ENCODE measurements at regions not wholly inside any gene's neighbourhood (a gene's known extent, or its start where the extent isn't known, plus 50 kb on each side); places are given as distances from the start of the nearest gene placed in this dataset.
"Not testable (repeated sequence)": the region's sequence is repeated elsewhere in the genome, so short reads cannot be mapped to it uniquely, and the experiment has no call there.

DNA sequence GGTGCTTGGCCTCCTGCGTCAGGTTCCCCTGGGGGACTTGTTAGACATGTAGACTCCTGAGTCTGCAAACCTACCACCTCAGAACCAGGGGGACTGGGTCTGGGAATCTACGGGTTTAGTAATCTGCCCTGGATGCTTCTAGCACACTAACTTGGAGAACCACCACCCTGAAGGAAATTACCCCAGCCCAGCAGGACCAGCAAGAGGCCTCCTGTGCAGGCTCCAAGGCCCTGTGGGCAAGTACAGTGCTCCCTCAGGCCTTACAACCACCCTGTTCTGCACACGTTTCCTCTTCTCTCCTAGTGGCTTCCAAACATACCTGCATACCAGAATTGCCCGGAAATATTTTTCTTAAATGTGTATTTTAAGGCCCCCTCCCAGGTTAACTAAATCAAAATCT lies 423.0 kb downstream of the FUT8 start:
- no peak for DNase-seq

DNA sequence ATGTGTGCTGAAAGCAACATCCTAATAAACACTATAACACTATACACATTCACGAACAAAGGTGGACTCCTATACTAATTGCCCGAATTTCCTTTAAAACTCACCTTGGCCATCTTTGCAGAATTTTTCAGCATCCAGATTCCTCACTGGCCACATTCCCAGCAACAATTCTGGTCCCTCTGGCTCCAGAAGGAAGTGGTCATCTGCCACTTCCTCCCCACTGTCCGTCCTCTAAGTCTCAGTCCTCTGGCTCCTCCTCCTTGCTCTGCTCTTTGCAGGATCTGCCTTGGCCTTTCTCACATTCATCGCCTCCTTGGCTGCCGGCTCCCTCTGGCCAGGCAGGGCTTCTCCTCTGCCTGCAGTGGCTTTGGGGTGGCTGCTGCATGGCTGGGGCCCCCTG lies 426.0 kb downstream of the FUT8 start:
- DNase-seq, result no peak

DNA sequence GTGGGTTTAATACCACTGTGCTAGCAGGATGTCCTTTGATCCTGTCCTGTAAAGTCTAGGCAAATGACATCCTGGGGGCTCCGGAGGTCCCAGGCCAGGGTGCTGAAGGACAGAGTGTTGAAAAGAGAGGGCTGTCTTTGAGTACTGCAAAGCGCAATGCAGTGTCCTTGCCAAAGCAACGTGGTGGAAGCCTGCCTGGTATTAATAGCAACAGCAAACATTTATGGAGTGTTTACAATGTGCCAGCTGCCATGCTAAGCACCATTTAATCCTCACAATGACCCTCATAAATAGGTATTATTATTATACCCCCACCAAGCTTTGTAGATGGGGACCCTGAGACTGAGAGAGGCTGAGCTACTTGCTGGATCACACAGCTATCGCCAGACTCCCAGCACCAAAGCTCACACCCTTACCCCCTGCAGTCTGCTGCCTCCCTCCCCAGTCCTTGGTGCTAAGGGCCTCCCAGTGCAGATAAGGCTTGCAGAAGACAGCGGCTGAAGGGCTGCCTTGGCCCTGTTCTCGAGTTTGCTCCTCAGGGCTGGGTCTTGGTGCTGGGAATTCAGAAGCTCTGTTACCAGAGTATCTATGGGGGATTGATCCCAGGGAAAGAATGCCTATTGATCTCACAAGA lies 427.7 kb downstream of the FUT8 start:
- DNase-seq, result no peak

DNA sequence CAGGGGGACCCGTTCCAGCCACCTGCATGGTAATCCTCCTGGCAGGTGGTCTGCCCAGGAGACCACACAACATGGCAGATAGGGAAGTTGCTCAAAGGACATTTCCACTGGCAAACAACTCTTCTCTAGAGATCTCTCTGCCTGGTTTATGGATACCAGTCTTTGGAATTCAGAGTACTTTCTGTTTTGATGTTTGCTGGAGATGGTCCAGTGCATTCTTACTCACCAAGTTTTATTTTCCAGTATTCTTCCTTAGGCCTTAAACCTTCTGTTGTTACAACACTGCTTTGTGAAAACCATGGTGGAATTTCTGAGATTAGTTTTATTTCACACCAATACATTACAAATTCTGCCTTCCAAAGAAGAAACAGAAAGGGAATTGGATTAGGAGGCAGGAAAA lies 428.3 kb downstream of the FUT8 start:
- DNase-seq, result no peak

DNA sequence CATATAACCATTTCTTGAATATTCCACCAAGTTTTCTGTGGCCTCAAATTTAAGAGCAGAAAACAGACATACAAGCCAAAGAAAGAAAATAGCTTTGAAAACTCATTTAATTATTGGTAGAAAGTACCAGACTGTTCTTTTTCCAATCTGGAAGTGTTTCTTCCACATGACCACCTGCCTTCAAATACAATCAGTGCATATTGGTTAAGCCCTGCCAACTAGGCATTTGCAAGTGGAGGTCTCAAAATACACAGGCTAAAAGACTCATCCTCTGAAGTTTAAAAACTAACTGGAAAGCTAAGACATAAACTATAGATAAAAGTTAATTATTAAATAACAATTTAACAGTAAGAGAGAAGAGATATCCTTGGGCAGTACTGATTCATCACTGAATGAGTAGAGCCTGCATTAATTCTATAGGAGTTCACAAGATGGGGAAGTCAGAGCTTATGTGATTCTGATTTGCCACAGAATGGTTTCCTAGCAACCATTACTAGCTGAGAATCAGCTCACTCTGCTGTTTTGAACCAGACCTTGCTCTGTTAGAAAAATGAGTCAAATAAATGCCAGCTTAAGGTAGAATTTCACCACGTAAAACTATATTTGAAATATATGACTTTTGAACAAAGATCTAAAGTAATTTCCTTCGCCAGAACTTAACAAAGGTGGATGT lies 433.8 kb downstream of the FUT8 start:
- no peak for DNase-seq

DNA sequence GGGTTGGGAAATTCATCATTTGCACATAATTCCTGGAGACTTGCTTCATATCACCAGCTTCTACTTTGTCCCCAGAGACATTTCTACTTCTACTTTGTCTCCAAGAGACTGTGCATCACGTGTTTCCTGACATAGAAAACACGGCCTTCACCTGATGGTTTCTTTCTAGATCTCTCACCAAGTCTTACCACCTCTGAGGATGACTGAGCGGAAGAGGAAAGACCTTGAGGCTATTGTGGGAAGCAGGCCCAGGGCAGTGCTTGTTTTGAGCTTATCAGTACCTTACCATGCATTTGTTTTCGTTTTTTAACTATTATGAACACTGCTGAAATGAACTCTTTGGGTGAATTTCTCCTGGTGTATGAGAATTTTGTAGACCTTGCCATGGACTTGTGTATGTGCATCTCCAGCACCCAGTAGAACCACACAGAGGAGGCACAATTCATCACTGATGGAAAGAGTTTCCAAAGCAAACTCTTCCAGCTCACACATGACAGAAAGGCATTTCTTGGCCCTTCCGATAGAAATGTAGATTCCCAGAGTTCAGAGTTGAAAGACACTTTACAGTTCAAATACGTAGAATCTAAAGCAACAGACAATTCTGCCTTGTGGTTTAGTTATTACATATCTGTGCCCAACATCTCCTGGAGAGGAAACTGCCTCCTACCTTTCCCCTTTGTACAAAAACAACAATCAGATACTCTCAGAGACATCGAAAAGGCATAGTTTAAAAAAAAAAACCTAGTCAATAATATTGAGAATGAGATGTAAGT lies 434.7 kb downstream of the FUT8 start:
- peak; percentile 65 for DNase-seq

DNA sequence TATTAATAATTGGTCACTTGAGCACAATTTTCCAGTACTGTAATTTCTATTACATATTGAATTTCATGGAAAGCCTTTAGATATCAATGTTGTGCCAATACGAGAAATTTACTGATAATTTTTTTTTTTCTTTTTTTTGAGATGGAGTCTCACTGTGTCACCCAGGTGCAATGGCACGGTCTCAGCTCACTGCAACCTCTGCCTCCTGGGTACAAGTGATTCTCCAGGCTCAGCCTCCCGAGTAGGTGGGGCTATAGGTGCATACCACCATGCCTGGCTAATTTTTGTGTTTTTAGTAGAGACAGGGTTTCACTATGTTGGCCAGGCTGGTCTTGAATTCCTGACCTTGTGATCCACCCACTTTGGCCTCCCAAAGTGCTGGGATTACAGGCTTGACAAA lies 435.4 kb downstream of the FUT8 start:
- DNase-seq, result not testable (repeated sequence)

DNA sequence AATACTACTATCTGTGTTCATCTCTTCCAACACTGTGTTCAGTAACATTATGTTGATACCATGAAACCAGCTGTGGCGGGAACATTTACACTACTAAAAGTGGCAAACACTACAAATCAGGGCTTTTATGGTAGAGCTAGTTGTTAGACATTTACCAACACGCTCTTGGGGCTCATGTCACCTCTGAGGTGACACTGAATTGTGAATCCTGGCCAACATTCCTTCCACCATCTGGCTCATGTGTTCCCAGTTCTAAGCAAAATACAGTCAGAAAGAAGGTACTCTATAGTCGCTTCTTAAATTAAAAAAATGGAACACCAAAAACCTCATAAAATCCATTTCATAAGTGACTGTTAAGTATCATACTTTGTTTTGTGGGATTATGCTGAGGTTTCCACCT lies 436.6 kb downstream of the FUT8 start:
- DNase-seq, result no peak

DNA sequence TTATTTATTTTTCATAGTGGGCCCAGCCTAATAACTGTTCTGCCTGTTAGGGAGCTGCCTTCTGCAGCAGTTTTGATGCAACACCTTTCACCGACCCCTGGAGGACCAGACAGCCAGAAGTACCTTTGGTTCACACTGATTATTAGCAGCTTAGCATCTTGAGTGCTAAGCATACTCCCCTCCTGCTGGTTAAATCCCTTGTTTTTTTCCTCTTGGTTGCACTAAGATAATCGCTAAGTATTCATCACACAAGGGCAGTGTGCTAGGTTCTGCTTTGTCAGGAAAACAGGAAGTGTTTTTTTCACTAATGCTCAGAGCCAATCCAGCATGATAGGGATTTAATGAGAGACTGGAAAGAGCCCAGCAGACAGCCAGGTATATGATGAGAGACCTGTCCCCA lies 437.0 kb downstream of the FUT8 start:
- DNase-seq, result no peak

DNA sequence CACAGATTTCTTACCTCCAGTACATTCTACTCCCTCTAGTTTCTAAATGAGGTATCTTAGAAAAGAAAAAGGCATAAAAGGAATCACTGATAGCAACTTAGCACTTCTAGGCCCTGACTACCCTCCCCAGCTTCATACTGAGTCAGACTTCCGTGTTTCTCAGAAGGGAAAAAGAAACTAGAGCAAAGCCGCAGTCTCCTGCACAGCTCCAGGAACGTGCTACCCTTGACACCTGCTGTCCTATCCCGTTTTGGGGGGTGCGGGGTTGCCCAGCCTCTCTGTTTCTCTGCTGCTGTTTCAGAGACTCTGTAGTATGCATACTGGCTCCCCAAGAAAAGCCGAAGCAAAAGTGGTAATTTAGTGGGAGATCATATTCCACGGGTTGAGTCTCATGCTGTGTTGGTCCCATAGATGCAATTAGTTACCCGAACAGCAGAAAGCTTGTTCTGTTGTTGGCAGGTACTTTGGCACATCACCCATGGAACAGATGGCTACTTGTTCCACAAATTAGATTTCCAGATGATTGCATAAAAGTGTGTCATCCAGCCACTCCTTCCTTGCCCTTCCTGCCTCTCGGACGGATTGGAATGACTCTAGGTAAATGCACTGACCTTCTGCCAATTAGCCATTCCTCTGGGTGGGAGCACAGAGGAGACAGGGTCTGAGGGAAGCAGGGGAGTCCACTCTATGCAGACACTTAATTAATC lies 438.1 kb downstream of the FUT8 start:
- peak; percentile 29 for DNase-seq

DNA sequence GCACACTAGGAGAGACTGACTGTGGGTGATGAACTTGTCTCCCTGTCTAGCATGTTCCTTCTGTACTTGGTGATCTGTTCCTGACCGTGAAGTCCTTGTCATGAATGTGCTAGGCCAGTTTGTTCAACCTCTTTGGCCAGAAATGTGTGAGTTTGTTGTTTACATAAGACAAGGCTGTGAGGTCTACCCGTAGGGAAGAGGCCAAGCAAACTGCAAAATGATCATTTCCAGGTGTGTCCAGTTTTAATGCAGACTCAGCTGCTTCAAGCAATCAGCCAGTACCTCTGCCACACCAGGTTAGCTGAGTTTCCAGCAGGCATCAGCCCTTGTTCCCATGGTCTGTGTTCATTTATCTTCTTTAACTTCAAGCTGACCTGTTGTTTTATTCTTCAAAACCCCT lies 440.2 kb downstream of the FUT8 start:
- DNase-seq, result no peak

DNA sequence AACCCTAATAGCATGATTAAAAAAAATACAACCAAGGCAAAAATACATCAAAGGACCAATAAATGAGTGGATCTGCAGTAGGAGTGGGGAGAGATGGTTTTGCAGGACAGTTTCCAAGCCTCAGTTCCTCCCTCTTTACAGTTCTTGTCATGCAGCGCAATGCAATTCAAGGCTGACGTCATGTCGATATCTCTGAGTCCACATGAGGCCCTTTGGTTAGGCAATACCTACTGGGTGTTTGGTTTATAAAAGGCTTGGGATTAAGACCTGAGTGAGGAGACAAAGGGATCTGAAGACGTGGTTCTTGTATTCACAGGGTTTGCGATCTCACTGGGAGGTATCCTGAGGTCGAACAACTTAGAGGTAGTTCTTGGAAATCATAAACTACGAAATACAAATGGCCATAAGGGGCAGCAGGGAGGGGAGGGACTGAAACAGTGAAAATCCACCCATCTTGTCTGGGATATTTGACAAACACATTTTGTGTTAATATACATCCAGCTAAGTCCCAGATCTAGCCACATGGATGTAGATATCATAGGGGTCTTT lies 441.0 kb downstream of the FUT8 start:
- DNase-seq, result no peak

DNA sequence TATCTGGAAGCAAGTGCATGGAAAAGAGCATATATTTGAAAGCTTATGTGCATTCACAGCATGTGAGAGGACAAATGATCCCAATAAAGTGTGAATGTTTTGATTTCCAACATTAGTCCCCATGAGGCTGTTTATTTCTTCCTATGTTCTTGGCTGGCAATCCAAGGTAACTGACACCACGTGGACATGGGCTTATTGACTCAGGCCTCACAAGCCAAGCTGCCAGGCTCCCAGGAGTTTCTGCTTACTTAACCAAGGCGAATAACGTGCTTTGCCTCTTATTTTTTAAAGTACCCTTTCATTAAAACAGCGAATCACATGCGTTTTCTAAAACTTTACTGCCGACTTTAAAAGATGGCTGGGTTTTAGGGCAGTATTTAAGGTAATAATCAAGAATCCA lies 441.7 kb downstream of the FUT8 start:
- no peak for DNase-seq

DNA sequence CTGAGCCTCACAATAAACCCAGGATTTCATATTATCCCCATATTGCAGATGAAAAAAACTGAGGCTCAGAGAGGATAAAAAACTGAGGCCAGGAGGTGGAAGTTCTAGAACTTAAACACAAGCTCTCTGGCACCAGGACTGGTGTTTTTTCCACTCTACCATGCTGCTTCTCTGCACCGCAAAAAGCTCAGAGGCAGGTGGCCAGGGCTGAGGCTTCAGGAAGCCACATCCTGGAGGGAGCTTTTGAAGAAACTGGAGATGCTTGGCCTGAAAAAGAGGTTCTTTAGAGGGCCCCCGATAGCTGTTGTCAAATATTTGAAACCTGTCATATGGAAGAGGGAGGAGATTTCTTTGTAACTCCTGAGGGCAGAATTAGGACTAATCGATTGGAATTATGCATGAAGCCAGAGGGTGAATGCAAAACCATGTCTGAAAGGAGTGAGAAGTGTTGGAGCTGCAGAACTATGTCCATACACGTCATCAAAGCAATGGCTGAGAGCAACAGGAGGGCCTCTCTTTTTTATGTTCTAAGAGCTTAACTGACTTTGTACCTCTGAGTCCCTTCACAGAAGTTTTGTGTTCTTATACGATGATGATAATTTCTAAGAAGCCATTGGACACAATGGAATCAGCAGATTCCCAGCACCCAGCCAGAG lies 448.6 kb downstream of the FUT8 start:
- DNase-seq, result no peak

DNA sequence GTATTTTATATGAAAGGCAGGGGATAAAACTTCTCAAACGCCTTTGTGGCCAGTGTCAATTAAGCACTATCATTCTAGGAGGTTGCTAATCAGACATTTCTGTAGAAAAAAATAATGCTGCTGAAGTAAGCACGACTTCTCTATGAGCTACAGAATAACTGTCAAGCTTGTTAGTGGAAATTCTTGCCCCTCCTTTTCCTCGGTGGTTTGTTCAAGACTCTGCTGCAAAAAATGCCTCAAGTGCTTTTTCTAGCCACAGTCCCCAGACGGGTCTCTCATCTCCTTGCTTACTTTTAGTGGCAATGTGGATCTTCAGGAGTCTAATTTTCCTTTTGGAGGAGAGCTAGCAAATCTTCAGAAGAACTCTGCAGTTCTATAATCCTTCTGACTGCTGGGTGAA lies 452.0 kb downstream of the FUT8 start:
- DNase-seq, result no peak

DNA sequence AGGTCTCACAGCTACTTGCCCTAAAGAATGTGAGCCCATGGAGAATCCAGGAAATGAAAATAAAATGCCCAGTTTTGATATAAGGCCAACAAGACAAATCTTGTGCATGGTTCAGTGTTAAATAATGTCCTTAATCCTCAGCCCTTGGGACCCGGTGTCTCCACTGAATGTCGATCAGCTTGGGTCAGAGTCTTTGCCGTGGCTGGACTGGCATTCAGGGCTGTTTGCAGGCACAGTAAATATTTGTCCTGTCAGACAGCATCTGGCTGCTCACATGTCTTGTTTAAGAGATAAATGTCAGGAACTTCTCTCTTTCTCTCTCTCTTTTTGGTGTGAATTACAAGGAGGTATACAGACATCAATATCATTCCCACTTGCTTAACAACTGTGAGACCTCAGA lies 452.5 kb downstream of the FUT8 start:
- no peak for DNase-seq

DNA sequence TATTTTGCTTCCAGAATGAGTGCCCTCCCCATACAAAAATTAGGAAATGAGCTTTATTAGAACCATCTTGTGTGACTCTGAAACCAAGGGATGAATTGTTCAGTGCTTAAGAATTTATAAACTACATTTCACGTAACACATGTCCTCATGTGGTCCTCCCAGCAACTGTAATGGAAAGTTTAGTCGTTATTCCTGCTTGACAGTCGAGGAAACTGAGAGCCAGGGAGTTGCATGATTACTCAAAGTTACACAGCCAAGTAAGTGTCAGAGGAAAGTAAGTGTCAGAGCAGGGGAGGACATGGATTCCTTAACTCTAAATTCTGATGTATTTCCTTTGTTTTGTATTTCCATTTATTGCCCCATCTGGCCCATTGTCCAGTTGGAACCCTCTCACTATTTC lies 453.9 kb downstream of the FUT8 start:
- DNase-seq, result no peak

DNA sequence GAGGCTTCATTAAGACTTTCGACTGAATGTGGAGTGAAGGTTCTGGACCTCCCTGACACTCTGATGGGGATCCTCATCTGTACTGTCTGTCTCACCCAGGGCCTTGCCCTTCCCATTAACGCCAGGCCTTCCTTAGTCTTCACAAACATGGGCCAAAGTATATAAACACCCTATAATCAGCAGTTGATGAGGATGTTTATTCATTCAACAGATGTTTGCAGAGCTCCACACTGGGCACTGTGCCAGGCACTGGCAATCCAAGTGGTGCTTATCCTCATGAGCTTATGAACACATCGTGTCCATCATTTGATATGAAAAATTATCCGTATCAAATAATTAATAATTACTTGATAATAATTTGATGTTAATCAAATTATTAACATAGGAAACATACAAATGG lies 454.4 kb downstream of the FUT8 start:
- DNase-seq, result no peak

DNA sequence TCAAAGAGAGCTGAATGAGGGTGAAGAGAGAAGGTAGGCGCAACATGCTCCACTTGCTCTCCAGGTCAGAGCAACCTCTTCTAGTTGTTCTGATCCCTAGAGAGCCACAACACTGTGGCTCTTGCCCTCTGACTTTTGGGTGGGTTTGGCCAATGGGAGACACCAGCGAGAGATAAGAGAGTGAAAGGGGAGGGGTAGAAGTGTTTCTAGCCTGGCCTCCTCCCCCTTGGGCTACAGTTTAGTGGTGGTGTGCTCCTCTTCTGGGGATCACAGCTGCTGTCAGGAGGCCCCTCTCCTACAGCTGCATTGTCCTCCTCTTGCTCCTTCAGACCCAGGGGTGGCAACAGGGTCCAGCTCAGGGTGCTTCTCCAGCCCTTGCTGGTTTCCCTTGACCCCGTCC lies 454.8 kb downstream of the FUT8 start:
- no peak for DNase-seq

DNA sequence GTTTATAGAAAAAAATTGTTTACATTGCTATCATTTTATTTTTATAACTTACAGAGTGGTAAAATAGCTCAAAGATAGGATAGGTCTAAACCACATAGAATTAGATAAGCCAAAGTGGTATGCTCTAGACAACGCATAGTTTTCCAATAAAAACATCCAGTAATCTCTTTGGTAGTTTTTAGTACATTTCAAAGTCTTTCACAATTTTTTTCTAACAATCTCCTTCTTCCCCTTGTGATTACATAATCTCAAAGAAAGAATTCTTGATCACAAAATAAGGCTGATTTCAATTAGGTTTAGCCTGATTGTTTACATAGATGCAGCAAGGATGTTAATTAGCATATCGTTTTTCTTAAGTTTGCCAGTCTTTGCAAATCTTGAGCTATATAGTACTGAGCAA lies 460.0 kb downstream of the FUT8 start:
- DNase-seq, result no peak

DNA sequence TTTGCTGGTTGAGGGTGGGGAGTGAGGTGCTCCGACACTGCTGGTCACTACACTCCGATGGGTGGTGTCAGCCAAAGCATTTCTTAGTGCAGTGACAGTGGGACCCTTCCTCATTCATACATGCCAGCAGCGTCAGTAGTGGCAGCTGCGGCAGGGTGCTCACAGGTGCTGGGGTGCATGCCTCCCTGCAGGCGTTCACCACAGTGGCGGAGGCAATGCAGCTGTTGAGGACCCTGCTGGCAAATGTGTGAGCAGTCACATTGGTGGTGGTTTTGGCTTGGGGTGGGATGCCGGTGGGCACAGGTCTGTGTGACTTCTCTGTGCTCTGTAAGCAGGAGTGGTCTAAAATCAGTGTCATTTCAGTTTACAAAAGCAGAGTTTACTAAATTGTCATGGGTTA lies 464.6 kb downstream of the FUT8 start:
- DNase-seq, result no peak

DNA sequence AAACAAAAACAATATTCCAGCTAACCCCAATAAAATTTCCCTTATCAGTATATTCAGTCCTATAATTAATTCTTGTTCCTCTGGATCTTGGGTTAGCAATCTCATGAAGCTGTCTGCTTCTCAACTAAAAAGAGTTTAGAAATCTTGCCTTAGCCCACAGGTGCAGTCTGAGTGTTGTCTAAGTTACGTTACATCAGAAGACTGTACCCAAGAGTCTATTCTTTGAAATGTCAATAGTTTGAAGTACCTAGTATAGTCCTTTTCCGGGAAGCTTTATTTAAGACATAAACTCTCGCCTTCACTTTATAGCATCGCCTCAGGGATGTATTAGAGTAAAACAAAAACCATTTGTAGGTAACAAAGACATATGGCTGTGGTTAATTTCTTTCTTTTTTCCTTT lies 465.1 kb downstream of the FUT8 start:
- DNase-seq, result no peak

DNA sequence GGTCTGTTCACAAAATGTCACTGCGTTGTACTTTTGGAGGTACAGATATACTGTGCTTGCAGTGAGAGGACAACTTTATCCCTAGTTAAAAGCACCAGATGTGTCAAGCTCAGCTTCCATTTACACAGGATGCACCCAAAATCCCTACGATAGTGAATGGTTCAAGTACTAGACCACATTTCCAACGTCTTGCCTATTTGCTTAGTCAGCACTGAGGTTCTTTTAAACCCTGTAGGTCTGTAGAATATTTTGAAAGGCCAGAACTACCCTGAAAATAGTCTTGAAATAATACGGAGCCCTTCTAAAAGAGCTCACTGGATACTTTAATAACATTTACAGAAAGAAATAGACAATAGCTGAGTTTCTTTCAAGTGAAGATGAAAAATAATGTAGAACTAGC lies 466.1 kb downstream of the FUT8 start:
- DNase-seq, result no peak
